Tibial artery (tissue), 4 donors: ENCODE measurements at regions not wholly inside any gene's neighbourhood (a gene's known extent, or its start where the extent isn't known, plus 50 kb on each side); places are given as distances from the start of the nearest gene placed in this dataset.

Experiments used
- DNase-seq, 2 donors: peaks; one replicate each; pipeline ENCODE4 v3.0.0-alpha.2; 2019
- H3K27ac ChIP-seq, 2 donors: fragments of 200-600 bp; sonication (generic) in 1 of 2; 1 replicate in 1 of 2; 2 replicates in 1 of 2; pipeline ENCODE4 v1.5.1; 2018 to 2019; ENCODE audit warnings: mild to moderate bottlenecking in 1 of 2
- H3K27me3 ChIP-seq, 2 donors: fragments of 200-600 bp; sonication (generic) in 1 of 2; one replicate each; pipeline versions ENCODE4 v1.5.1 to v1.6.0; 2016 to 2019
- H3K36me3 ChIP-seq, 3 donors: fragments of 200-600 bp; sonication (generic) in 2 of 3; one replicate each; pipeline ENCODE4 v1.5.1; 2016 to 2019; ENCODE audit warnings: mild to moderate bottlenecking in 2 of 3
- H3K4me1 ChIP-seq, 4 donors: fragments of 200-600 bp; sonication (generic) in 2 of 4; 1 replicate in 3 of 4; 2 replicates in 1 of 4; pipeline ENCODE4 v1.5.1; 2016 to 2019
- H3K4me3 ChIP-seq, 2 donors: fragments of 200-600 bp; sonication (generic) in 1 of 2; 1 replicate in 1 of 2; 2 replicates in 1 of 2; pipeline ENCODE4 v1.5.1; 2018 to 2019; ENCODE audit warnings: mild to moderate bottlenecking in 2 of 2
- H3K9me3 ChIP-seq, 3 donors: fragments of 200-600 bp; sonication (generic) in 1 of 3; one replicate each; pipeline ENCODE4 v1.5.1; 2016 to 2019
- CTCF ChIP-seq, 2 experiments: fragments of 200-600 bp in 1 of 2; fragments of 450-650 bp in 1 of 2; IDR thresholded peaks; one replicate each; pipeline ENCODE4 v1.5.1; 2017 to 2019; ENCODE audit warnings: antibody characterized with exemption in 2 of 2, mild to moderate bottlenecking in 1 of 2, moderate library complexity in 1 of 2
- intact Hi-C: fragments of 100-400 bp; cut with DNase I; formaldehyde crosslinking; loops from one replicate; pipeline ENCODE4 v1.15.0; 2023; ENCODE audit warnings: low total_unique reads

DNA sequence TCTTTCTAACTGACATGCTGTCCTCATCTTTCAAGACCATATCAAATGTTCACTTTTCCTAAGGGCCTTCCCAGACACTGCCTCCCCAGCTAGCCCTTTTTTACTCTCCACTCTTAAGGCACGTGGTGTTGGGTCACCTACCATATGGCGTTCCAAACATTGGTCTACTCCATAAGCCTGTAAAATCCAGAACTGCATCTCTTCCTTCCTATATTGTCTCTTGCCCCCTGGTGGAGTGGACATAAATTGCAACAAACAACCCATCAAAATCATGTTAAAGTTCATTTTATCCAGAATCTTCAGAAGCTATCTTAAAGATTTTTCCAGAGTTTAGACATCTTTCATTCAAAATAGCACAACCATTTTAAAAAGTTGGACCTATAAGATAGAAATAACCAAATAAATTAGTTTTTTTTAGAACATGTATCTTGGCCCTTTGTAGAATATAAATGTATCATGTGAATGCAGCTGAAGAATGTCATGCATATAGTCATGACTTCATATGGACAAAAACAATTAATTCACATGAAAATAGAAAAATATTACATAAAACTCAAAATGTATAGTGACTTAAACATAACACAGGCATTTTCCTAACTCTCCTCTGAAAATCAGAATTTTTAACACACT is 180.6 kb upstream of the CHRM2 start:
- no peaks in the 10 kb centered on the region for H3K4me1 ChIP-seq
- H3K27ac ChIP-seq: no peak overlapping the region
- H3K36me3 ChIP-seq: no peaks in the 10 kb centered on the region
- H3K9me3 ChIP-seq: no peaks in the 10 kb centered on the region
- TF ChIP-seq CTCF (IDR thresholded peaks at IDR 0.05): no peak
- no peak for DNase-seq
- intact Hi-C loops: no loop called here
- H3K4me3 ChIP-seq: no peak overlapping the region
- H3K27me3 ChIP-seq: no peaks in the 10 kb centered on the region

DNA sequence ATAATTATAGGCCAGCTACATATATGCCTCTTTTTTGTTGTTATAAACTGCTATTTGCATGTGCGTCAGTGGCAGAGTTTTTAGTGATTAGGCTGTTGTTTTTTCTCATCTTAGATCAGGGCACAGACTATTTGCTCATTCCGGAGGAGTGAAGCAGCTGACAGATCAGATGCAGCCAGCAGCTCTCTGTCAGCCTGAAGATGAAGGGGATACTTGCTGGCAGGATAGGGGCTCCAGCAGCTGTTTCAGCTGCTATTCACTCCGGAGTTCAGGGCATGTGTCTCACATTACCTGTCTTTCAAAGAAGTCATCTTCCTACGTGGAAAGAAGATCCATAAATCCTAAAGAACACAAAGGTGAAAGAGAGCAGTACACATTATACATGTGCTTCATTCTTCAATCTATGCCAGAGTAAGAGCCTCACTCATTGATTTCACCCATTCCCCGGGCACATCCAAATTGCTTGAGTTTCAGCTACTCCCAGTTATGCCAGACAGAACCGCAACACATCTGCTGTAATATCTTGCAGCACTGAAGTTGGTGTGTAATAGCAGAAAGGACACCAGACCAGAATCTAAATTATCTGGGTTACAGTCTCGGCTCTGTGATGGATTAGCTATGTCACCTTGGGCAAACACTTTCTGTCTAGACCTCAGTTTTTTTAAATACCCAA is 182.8 kb upstream of the CHRM2 start:
- Histone ChIP-seq H3K36me3 (no peaks in the 10 kb centered on the region), H3K4me3 (no peak overlapping the region), H3K4me1 (no peaks in the 10 kb centered on the region), H3K27ac (no peak overlapping the region), H3K9me3 (no peaks in the 10 kb centered on the region), H3K27me3 (no peaks in the 10 kb centered on the region)
- intact Hi-C loops: no loop called here
- DNase-seq: no peak
- no peak for TF ChIP-seq CTCF (IDR thresholded peaks at IDR 0.05)

DNA sequence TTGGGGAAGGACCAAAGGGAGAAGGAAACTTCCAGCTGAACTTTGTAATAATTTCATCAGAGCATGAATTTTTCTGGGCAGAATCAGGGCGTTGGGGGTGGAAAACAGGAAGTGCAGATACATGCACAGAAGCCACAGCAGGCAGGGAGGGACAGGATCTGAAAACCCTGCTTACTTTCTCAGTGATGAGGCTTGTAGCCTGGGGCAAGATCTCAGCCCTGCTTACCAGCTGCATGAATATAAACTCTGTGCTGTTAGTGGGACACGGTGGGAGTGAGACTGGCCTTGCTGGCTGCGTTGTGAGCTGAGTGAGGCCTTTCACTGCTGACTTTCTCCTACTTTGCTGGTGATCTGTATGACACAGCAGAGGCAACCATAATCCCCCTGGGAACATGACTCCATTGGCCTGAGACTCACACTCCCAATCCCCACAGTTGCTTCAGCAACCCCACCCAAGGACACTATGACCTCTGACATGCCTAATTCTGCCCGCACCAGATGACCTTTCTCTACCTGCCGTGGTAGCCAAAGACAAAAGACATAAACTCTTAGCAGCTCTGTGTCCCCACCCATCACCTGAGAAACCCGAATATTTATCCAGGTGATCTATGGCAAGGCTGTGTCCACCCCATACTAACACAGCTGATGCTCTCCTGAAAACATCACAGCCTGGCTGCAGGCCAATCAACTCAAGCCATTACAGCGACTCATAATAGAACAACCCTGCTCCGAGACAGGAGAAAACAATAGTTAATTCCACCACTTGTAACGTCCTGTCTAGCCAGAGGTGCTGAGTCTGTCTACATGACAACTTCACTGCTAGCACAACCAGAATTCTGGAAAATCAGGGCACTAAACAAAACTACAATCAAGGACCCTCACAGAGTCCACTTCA is 190.7 kb upstream of the CHRM2 start:
- TF ChIP-seq CTCF (IDR thresholded peaks at IDR 0.05): no peak
- H3K27ac ChIP-seq: no peak overlapping the region
- H3K9me3 ChIP-seq: peaks cover 0 to 9% (median 0%) of the 10 kb centered on the region in 3 donors
- no peaks in the 10 kb centered on the region for H3K4me1 ChIP-seq
- intact Hi-C loops: no loop called here
- no peaks in the 10 kb centered on the region for H3K27me3 ChIP-seq
- no peaks in the 10 kb centered on the region for H3K36me3 ChIP-seq
- DNase-seq: no peak
- no peak overlapping the region for H3K4me3 ChIP-seq

DNA sequence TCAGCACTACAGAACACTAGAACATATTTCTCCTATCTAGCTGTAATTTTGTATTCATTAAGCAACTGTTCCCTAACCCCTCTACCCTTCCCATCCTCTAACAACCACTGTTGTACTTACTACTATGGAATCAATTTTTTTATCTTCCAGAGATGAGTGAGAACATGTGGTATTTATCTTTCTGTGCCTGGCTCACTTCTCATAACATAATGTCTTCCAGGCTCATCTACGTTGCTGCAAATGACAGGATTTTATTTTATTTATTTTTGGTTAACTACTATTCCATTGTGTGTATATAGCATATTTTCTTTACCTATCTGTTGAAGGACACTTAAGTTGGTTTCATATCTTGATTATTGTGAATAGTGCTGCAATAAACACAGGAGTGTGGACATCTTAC is 200.9 kb upstream of the CHRM2 start:
- intact Hi-C loops: no loop called here
- Histone ChIP-seq H3K4me3 (no peak overlapping the region), H3K27me3 (no peaks in the 10 kb centered on the region), H3K36me3 (no peaks in the 10 kb centered on the region), H3K27ac (no peak overlapping the region), H3K9me3 (peaks cover 0 to 9% (median 0%) of the 10 kb centered on the region in 3 donors), H3K4me1 (no peaks in the 10 kb centered on the region)
- no peak for TF ChIP-seq CTCF (IDR thresholded peaks at IDR 0.05)
- DNase-seq: no peak

- no peak for DNase-seq
- Histone ChIP-seq H3K9me3 (no peaks in the 10 kb centered on the region), H3K4me1 (no peaks in the 10 kb centered on the region), H3K36me3 (no peaks in the 10 kb centered on the region), H3K27me3 (no peaks in the 10 kb centered on the region), H3K27ac (no peak overlapping the region), H3K4me3 (no peak overlapping the region)
- TF ChIP-seq CTCF (IDR thresholded peaks at IDR 0.05): no peak
- intact Hi-C loops: no loop called here
These were observed 202.5 kb upstream of the CHRM2 start for GRCh38 chr7:136665878-136666509.
